HL-60 (cell line): ENCODE measurements at regions not wholly inside any gene's neighbourhood (a gene's known extent, or its start where the extent isn't known, plus 50 kb on each side); places are given as distances from the start of the nearest gene placed in this dataset.

Experiments used
- DNase-seq, 2 experiments: peaks; one replicate each; pipeline ENCODE4 v3.0.0-alpha.2; 2010 to 2020; ENCODE audit warnings: low read depth in 1 of 2, low spot score in 1 of 2
- H3K27ac ChIP-seq: fragments of 250-450 bp; sonication (Bioruptor Pico); replicated peaks from 2 replicates; pipeline ENCODE4 v1.5.1; 2020; ENCODE audit warnings: mild to moderate bottlenecking, moderate library complexity
- H3K27me3 ChIP-seq: fragments of 250-450 bp; sonication (Bioruptor Pico); 2 replicates; pipeline ENCODE4 v1.5.1; 2021; ENCODE audit warnings: mild to moderate bottlenecking, moderate library complexity; ENCODE audit not compliant: insufficient read depth, poor library complexity, severe bottlenecking
- H3K4me3 ChIP-seq: replicated peaks from 2 replicates; pipeline ENCODE4 v1.5.1; 2011; ENCODE audit warnings: mild to moderate bottlenecking, control low read depth, low read length; ENCODE audit not compliant: insufficient read depth
- CTCF ChIP-seq: IDR thresholded peaks from one replicate; pipeline ENCODE4 v1.5.1; 2011; ENCODE audit warnings: low read length, control low read depth, inconsistent platforms; ENCODE audit not compliant: insufficient read depth
- GABPA ChIP-seq: IDR thresholded peaks from 2 replicates; pipeline ENCODE4 v1.6.1; 2012; ENCODE audit warnings: low read depth
- POLR2AphosphoS5 ChIP-seq: IDR thresholded peaks from 2 replicates; pipeline ENCODE4 v1.6.1; 2012; ENCODE audit warnings: low read depth
- REST ChIP-seq: IDR thresholded peaks from 2 replicates; pipeline ENCODE4 v1.6.1; 2012; ENCODE audit warnings: low read depth; ENCODE audit not compliant: insufficient replicate concordance
- SPI1 ChIP-seq: IDR thresholded peaks from 2 replicates; pipeline ENCODE4 v1.6.1; 2012; ENCODE audit warnings: low read depth, mild to moderate bottlenecking, borderline replicate concordance

- Histone ChIP-seq H3K27ac (no peak overlapping the region), H3K27me3 (no peaks in the 10 kb centered on the region), H3K4me3 (no peak overlapping the region)
- no peak for DNase-seq
- TF ChIP-seq POLR2AphosphoS5 = no peak
- no peak for TF ChIP-seq GABPA
- no peak for TF ChIP-seq SPI1
- no peak for TF ChIP-seq CTCF
- TF ChIP-seq REST = no peak
Measured at GRCh38 chr3:162487138-162487537, 990.5 kb downstream of the OTOL1 start.

- no peak for DNase-seq
- H3K27ac ChIP-seq = no peak overlapping the region
- no peak overlapping the region for H3K4me3 ChIP-seq
- H3K27me3 ChIP-seq = no peaks in the 10 kb centered on the region
- TF ChIP-seq POLR2AphosphoS5 = no peak
- no peak for TF ChIP-seq GABPA
- TF ChIP-seq SPI1 = no peak
Measured at GRCh38 chr3:162489853-162490252, 993.2 kb downstream of the OTOL1 start.

GRCh38 chr3:162491952-162492351, 995.3 kb downstream of the OTOL1 start:
- H3K27ac ChIP-seq = no peak overlapping the region
- H3K27me3 ChIP-seq = no peaks in the 10 kb centered on the region
- no peak overlapping the region for H3K4me3 ChIP-seq
- TF ChIP-seq REST = no peak
- TF ChIP-seq CTCF = no peak
- TF ChIP-seq SPI1 = no peak
- no peak for TF ChIP-seq GABPA
- no peak for TF ChIP-seq POLR2AphosphoS5
- no peak for DNase-seq

GRCh38 chr3:162492446-162493081, 996.0 kb downstream of the OTOL1 start:
- H3K27ac ChIP-seq = no peak overlapping the region

More at GRCh38 chr3:162492446-162493081, 996.0 kb downstream of the OTOL1 start:
- no peak for TF ChIP-seq CTCF
- TF ChIP-seq POLR2AphosphoS5 = no peak
- TF ChIP-seq REST = no peak
- TF ChIP-seq GABPA = no peak
- no peak for TF ChIP-seq SPI1
- Histone ChIP-seq H3K4me3 (no peak overlapping the region), H3K27me3 (no peaks in the 10 kb centered on the region)
- no peak for DNase-seq
